Peyer's patch (tissue), 4 donors: ENCODE measurements at regions not wholly inside any gene's neighbourhood (a gene's known extent, or its start where the extent isn't known, plus 50 kb on each side); places are given as distances from the start of the nearest gene placed in this dataset.

Experiments
- CTCF ChIP-seq, 6 experiments: fragments of 450-650 bp in 4 of 6; fragments of 200-600 bp in 2 of 6; sonication (generic) in 1 of 6; IDR thresholded peaks; one replicate each; pipeline ENCODE4 v1.5.1; 2017 to 2019; ENCODE audit warnings: antibody characterized with exemption in 6 of 6, mild to moderate bottlenecking in 3 of 6, moderate library complexity in 1 of 6
- POLR2A ChIP-seq, 2 donors: fragments of 450-650 bp; IDR thresholded peaks; one replicate each; pipeline ENCODE4 v1.5.1; 2017; ENCODE audit warnings: antibody characterized with exemption in 2 of 2, mild to moderate bottlenecking in 2 of 2, moderate library complexity in 2 of 2

- no peak for TF ChIP-seq CTCF (IDR thresholded peaks at IDR 0.05)
- no peak for TF ChIP-seq POLR2A (IDR thresholded peaks at IDR 0.05)
These were observed 761.8 kb downstream of the FAM133A start for GRCh38 chrX:94435799-94436198.
